RCC 7860 (cell line): ENCODE measurements at regions not wholly inside any gene's neighbourhood (a gene's known extent, or its start where the extent isn't known, plus 50 kb on each side); places are given as distances from the start of the nearest gene placed in this dataset.
"Not testable (repeated sequence)": the region's sequence is repeated elsewhere in the genome, so short reads cannot be mapped to it uniquely, and the experiment has no call there.

ENCODE experiments used
- DNase-seq: peaks from one replicate; pipeline ENCODE4 v3.0.0-alpha.2; 2015; ENCODE audit warnings: low spot score
- FAIRE-seq: peaks from 2 replicates; lab custom pipeline; 2012; peaks lifted over from hg19 to GRCh38; lab: Jason Lieb, UNC

DNA sequence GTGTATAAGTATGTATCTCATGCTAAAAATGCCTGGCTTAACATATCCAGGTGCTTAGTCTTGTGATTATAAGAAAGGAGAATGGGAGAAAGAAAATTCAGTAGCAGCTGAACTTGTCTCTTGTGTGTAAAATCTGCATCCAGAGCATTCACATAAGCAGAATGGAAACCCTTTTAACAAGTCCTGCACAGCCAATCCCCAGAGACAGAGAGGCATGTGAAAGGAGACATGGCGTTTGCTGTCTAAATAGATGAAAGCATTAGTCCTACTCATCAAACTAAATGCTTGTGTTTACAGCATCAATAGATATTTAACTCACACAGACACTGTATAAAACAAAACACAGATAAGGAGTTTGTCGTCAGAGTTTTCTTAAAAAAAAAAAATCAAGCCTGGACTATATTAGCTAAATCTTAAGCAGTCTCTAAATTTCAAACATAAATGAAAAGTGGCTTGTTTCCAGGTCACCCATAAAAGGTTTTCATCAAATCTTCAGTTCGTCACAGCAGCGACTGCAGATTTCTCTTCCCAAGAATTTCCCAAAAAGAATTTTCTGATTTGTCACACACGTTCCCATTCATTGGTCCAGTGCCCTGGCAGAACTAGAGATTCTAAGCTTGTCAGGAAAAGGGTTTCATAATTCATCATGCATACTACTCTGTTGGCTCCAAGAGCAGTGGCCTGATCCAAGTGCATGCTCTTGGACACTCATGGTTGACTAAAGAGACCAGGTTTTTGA is 249.2 kb downstream of the BTG1 start:
- FAIRE-seq, result no peak
- no peak for DNase-seq

DNA sequence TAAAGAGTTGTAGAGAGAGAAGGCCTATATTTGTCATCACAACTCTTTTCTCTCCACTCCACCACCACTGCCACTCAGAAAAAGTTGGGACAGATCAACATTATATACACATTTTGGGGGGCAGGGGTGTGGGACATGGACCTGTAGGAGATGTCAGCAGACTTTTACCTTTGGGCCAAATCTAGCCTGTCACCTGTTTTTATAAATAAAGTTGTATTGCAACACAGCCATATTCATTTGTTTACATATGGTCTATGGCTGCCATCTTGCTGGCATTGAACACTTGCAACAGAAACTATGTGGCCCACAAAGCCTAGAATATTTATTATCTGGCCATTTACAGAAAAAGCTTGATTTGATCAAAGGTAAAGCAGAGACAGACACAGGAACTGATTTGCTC is 250.7 kb downstream of the BTG1 start:
- FAIRE-seq (no peak), DNase-seq (no peak)

GRCh38 chr12:91893476-91893875 is 252.2 kb downstream of the BTG1 start:
- DNase-seq, result no peak
- no peak for FAIRE-seq

DNA sequence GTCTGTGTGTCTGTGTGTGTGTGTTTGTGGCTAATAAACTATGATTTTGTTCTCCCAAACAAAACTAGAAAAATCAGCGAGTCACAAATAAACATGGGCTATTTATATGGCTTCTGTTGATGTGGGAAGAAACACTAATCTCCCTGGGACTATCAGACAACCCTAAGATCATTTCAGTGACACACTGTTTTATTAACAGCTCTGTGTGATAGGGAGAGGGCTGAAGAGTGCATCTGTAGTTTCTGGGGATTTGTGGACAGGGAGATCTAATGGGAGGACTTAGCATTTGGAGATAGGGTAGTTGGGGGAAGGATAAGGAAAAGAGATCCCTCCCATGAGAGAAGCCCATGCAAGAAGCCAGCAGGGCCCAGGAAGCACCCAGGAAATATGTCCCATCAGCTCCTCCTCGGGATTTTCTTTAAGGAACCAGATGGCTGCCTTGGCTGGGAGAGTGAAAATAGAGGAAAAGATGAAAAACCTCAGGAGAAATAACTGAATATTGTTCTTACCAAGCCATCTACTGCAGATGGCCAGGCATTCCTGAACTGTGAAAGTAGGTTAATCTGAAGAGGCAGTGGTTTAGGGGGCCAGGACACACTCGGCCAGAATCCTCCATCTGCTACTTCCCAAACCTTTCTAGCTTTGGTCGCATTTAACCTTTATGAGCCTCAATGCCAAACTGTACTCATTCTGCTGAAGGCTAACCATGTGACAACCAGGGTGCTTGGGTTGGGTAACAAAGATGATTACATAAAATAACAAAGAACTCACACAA is 253.4 kb downstream of the BTG1 start:
- no peak for FAIRE-seq
- no peak for DNase-seq

- no peak for DNase-seq
- no peak for FAIRE-seq
These were observed 254.9 kb downstream of the BTG1 start for GRCh38 chr12:91890742-91891141.

GRCh38 chr12:91889910-91890309 is 255.7 kb downstream of the BTG1 start:
- no peak for FAIRE-seq
- no peak for DNase-seq

- FAIRE-seq, result no peak
- no peak for DNase-seq
These were observed 256.6 kb downstream of the BTG1 start for GRCh38 chr12:91889059-91889458.

DNA sequence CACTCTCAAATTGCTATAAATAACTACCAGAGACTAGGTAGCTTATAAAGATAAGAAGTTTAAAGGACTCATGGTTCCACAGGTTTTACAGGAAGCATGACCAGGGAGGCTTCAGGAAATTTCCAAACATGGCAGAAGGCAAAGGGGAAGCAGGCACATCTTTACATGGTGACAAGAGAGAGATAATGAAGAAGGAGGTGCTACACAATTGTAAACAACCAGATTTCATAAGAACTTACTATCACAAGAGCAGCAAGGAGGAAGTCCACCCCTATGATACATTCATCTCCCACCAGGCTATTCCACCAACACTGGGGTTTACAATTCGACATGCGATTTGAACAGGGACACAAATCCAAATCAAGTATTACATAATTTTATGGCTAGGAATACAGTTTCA is 257.7 kb downstream of the BTG1 start:
- FAIRE-seq (no peak), DNase-seq (no peak)

- FAIRE-seq (no peak), DNase-seq (no peak)
These were observed 259.6 kb downstream of the BTG1 start for GRCh38 chr12:91885851-91886731.

DNA sequence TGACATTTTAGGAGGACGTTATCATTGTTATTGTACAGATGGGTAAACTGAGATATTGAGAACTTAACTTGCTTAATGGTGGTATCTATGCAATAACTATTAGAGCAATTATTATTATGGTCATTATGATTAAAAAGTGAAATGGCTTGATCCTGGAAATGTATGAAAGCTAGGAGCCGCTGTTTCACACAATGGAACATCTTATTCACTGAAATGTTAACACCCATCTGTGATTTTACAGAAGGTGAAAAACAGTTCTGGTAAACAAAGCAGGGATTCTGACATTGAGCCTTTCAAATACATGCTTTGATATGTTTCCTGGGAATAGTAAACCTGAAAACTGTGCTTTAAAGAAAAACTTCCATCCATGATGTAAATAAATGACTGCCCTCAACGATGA is 261.4 kb downstream of the BTG1 start:
- no peak for DNase-seq

DNA sequence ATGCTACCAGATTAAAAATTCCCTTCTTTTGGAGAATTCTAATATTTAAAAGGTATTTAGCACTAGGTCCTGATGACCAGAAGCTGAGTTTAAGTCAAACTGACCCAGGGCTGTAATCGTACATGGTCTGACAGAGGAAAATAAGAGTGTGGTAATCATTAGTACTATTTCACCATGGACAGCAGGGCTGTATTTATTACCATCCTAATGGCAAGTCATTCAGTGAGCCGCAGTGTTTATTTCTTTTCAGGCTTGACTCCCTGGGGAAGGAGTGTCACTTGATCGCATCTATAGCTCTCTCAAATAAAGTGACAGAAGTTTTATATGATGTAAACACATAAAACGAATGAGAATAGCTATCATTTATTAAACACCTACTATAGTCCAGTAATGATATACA is 261.8 kb downstream of the BTG1 start:
- DNase-seq, result no peak
- FAIRE-seq, result no peak

More for the DNA sequence above, 261.4 kb downstream of the BTG1 start:
- no peak for FAIRE-seq

- DNase-seq, result no peak
- no peak for FAIRE-seq
These were observed 262.7 kb downstream of the BTG1 start for GRCh38 chr12:91882910-91883309.

DNA sequence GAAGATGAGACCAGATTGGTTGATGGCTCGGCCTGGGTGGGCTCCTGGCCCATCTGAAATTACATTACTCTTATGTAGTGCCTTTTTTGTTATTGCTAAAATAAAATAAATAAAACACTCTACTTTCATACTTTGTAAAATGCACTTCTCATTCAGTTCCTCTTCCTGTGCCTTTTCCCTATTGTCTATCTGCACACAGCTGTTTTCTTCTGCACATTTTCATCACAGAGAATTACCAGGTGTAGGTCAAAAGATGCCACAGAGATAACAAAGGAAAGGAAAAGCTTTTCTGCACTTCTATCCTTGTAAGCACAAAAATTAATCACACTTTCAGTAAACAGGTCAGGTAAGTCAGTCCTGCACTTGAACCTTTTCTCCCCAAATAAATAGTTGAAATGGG is 265.1 kb downstream of the BTG1 start:
- FAIRE-seq (no peak), DNase-seq (no peak)

- FAIRE-seq, result no peak
- DNase-seq, result no peak
These were observed 268.0 kb downstream of the BTG1 start for GRCh38 chr12:91877456-91878235.

GRCh38 chr12:91877022-91877421 is 268.6 kb downstream of the BTG1 start:
- DNase-seq (no peak), FAIRE-seq (no peak)

- not testable (repeated sequence) for FAIRE-seq, DNase-seq
These were observed 270.0 kb downstream of the BTG1 start for GRCh38 chr12:91875671-91876070.

DNA sequence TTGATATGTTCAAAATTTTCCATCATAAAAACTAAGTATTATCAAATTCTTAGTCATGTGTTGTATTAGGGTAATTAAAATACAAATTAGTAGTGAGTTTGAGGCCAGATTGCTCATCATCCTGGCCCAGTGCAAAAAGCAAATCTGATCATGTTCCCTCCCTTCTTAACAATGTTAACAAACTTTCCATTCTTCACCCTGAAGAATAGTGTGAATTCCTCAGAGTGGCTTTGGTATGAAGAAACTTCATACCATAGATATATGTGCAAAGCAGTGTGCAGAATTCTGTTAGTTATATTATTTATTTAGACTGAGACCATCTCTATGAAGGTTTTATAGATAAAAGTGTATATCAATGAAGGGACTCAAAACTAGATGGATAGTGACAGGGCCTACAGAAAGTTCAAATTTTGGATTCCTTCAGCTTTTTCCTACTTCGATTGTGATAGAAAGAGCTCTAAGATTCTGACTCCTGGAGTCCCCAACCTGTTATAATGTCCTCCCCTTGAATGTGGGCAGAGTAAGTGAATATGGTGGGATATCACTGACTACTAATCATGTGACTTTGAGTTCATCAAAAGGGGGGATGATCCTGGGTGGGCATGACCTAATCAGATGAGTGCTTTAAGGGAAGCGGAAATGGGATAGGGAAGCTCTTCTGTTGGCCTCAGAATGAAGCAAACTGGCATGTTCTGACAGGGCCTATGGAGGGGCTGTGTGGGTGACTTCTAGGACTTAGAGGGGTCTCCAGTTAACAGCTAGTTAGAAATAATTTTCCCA is 271.4 kb downstream of the BTG1 start:
- FAIRE-seq, result no peak
- no peak for DNase-seq

- FAIRE-seq, result no peak
- no peak for DNase-seq
These were observed 273.9 kb downstream of the BTG1 start for GRCh38 chr12:91871751-91872150.

- FAIRE-seq, result no peak
These were observed 274.6 kb downstream of the BTG1 start for GRCh38 chr12:91870872-91871707.

More at GRCh38 chr12:91870872-91871707, 274.6 kb downstream of the BTG1 start:
- no peak for DNase-seq
